ENCODE measurements at regions not wholly inside any gene's neighbourhood (a gene's known extent, or its start where the extent isn't known, plus 50 kb on each side); places are given as distances from the start of the nearest gene placed in this dataset.
A peak's percentile ranks its signal among the peaks of the same experiment; 100 is the strongest.

DNA sequence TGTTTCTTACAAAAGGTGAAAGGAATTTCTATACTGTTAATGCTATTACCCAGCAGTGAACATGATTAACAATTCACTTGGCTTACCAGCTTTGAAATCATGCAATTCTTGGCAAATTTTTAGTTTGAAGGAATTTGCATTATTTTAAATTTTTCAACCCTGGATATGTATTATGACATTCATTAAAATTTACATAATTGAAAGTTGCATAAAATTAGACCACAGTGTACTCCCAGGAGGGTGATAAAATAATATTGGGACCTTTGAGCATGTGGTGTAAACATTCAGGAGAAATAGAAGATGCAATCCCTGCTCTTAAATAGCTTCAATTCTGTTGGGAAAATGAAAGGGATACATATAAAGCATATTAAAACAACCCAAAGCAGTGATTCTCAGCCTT, 412.2 kb upstream of the SGCD start:
- no peak for DNase-seq (ENCODE audit: low read depth in 2 of 2)

DNA sequence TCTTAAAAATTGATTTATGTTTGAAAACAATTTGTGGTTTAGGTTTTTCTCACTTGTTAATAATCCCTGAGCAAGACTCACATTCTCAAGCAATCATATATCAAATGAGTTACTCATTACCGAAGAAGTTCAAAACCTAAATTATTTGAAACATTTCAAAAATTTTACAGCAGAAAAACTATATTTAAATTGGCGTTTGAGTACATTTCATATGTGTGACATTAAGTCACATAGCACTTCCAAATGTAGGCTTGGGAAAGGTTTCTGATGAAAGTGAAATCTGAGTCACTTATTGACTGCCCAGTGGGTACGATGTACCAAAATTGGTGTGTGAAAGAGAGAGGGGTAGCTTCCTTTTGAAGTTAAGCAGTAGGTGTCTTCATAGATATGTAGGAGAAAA, 411.4 kb upstream of the SGCD start:
- DNase-seq (ENCODE audit: low read depth in 2 of 2) = no peak

DNA sequence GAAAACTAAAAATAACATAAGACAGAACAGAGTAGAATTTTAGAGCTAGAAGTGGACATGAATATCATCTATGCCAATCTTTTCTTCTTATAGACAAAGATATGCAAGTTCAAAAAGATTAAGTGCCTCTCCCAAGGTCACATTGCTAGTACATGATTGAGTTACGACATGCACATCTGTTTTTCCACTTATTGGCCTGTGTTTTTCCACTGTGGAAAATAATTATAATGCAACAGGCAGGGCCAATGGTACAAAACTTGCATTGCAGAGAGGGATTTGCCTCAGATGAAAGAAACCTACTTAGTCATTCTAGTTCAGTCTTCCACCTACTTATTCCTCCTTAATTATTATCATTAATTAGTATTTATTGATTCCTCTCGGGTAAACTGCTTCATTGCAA, 407.8 kb upstream of the SGCD start:
- DNase-seq (ENCODE audit: low read depth in 2 of 2) = no peak

- no peak for DNase-seq (ENCODE audit: low read depth in 2 of 2)
These were observed 407.2 kb upstream of the SGCD start for GRCh38 chr5:155919725-155920124.

GRCh38 chr5:155921621-155922020, 405.3 kb upstream of the SGCD start:
- no peak for DNase-seq (ENCODE audit: low read depth in 2 of 2)

GRCh38 chr5:155923784-155924183, 403.2 kb upstream of the SGCD start:
- no peak for DNase-seq (ENCODE audit: low read depth in 2 of 2)

- no peak for DNase-seq (ENCODE audit: low read depth in 2 of 2)
These were observed 400.9 kb upstream of the SGCD start for GRCh38 chr5:155926031-155926430.

DNA sequence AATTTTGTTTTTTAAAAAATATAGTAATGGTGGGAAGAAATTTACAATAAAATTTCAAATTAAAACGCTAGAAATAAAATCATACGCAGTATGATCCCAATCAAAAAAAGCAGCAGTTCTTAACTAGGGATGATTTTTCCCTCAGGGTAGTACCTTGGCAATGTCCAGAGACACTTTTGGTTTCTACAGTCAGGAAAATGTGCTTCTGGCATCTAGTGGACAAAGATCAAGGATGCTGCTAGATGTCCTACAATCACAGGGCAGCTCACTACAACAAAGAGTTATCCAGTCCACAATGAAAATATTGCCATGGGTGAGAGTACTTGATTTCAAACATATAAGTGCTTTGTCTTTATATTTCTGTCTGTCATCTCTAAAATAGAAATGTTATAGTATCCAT, 400.2 kb upstream of the SGCD start:
- DNase-seq (ENCODE audit: low read depth in 2 of 2) = no peak

- DNase-seq (ENCODE audit: low read depth in 2 of 2) = no peak
These were observed 397.9 kb upstream of the SGCD start for GRCh38 chr5:155929112-155929511.

- DNase-seq (ENCODE audit: low read depth in 2 of 2) = no peak
These were observed 392.0 kb upstream of the SGCD start for GRCh38 chr5:155934964-155935363.

DNA sequence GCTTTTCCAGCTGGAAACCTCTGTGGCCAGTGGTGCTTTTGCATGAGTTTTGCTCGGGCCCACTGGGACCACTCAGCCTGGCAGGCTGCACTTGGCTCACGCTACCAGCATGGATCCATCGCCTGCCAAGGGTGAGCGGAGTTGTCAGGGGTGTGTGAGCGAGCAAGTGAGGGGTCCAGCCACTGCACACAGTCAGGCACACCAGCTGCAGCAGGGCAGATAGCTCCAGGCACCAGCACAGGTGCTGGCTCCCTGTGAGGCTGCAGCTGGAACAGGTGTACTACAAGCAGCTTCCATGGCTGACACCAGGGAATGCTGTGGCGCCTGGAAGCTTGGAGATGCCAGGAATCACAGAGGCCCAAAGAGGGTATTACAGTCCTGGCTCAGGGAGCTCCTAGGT, 391.2 kb upstream of the SGCD start:
- no peak for DNase-seq (ENCODE audit: low read depth in 2 of 2)

GRCh38 chr5:155936520-155937406, 390.2 kb upstream of the SGCD start:
- no peak for DNase-seq (ENCODE audit: low read depth in 2 of 2)

DNA sequence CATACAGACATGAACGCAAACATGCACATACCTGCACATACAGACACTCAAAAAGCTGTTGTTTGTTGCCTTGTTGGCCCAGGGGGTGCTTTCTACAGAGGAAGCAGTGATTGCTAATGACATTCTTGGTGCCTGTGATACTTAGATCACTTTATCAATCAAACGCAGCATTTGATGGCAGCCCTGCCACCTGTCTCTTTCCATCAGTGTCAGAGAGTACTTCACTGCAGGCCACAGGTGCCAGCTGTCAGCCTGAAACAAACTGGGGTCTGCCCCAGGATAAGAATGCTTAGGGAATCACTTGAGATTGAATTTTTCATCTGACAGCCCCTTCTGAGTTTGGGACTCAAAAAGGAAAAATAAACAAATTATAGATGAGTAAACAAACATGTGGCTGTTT, 388.9 kb upstream of the SGCD start:
- DNase-seq (ENCODE audit: low read depth in 2 of 2) = no peak

GRCh38 chr5:155941340-155941739, 385.6 kb upstream of the SGCD start:
- DNase-seq (ENCODE audit: low read depth in 2 of 2) = no peak

DNA sequence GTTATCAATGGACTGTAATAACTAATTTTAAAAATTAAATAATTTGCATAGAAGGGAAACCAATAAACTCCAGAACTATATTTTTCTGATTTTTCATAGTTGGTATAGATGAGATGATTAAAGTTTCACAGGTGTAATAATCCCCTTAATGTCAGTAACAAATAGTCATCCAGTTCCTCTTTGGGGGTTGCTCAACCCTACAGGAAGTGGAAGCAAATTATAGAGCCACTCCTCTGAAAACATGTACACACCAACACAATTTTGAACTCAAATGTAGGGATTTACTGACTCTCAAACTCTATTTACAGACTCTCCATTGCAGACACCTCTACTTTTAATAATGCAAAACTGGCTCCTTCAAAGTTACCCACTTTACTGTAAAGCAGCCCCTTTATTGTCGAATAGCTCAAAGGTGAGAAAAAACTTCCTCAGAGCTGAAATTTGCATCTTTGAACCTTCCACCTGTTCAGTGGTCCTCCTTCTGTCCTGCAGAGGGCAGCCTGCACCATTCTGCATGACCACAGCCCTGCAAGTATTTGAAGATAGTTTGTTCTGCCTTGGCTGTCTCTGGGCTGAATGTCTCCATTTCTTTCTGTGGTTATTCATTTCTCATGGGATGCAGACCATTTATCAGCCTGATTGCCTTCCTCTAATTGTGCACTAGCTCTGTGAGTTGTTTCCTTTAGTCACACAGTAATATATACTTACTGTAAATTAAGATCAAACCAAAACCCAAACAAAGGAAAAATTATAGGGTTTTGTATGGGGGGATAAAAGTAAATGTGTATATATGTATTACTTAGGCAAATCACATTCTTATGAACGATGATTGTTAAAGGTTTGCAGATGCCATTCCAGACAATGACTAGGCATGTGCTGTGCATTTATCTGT, 383.2 kb upstream of the SGCD start:
- peak in 1 of 2 donors; percentile 3 for DNase-seq (ENCODE audit: low read depth in 2 of 2)

DNA sequence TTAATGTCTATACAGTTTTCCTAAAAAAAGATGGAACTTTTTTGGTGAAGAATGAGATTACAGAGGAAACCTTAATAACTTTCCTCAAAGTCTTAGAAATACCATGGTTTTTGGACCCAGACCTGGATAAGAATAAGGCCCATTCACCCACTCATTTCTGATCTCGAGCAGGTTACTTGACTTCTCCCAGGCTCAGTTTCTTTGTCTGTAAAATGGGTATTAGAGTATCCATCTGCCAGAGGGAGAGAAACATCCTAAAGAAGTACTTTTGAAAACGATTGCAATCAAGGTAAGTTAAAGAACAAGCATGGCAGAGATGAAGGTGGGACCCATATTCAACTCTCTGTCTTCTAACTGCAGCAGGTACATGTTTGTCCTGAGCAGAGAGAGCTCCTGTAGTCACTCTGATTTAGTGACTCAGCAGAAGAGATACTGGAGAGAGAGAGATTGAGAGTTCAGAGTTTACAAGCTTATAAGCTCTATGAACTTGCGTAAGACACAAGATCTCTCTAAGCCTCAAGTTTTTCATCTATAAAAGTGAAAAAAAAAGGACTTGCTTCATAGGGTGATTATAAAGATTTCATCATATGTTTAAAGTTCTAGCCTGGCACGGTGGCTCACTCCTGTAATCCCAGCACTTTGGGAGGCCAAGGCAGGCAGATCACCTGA, 379.4 kb upstream of the SGCD start:
- DNase-seq (ENCODE audit: low read depth in 2 of 2) = no peak

- DNase-seq (ENCODE audit: low read depth in 2 of 2) = no peak
These were observed 378.4 kb upstream of the SGCD start for GRCh38 chr5:155948576-155948975.

GRCh38 chr5:155952486-155953089, 374.4 kb upstream of the SGCD start:
- no peak for DNase-seq (ENCODE audit: low read depth in 2 of 2)

GRCh38 chr5:155953335-155953734, 373.6 kb upstream of the SGCD start:
- DNase-seq (ENCODE audit: low read depth in 2 of 2) = no peak

DNA sequence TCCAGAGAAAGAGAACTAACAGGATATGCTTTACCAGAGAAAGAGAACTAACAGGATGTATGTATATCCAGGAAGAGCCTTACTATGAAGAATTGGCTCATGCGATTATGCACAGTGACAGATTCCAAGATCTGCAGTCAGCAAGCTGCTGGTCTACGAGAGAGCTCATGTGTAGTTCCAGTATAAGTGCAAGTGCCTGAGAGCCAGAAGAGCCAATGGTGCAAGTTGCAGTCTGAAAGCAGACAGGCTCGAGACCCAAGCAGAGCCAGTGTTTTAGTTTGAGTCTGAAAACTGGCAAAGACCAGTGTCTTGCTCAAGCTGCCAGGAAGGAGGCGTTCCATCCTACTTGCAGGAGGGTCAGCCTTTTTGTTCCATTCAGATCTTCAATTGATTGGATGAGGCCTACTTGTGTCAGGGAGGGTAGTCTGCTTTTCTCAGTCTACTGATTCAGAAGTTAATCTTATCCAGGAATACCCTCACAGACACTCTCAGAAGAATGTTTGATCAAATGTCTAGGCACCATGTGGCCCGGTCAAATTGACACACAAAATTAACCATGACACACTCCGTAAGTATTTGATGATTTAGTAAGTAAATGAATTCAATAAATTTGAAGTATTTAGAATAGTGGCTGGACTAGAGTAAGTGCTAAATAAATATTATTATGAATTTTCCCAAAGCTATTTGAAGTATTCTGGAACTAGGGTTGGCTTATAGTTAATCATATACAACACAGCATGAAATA, 372.1 kb upstream of the SGCD start:
- no peak for DNase-seq (ENCODE audit: low read depth in 2 of 2)

DNA sequence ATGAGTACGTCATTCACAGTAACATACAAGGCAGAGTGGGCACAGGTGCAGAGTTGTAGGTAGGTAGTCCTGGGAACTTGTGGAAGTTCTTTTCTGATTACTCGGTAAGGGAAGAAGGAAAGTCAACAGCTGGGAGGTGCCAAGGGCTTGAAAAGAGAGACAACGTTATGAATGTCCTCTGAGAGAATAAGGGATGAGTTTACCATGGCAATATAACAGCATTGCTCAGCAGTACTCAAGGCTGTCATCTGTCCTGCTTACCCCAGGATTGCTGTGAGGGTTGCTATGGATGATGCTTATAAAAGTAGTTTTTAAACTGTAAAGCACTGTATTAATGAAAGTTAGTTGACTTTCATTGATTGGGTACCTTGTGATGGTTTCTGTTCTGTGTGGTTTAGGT, 369.1 kb upstream of the SGCD start:
- no peak for DNase-seq (ENCODE audit: low read depth in 2 of 2)
